ENCODE measurements at regions not wholly inside any gene's neighbourhood (a gene's known extent, or its start where the extent isn't known, plus 50 kb on each side); places are given as distances from the start of the nearest gene placed in this dataset.

GRCh38 chrX:1102786-1103185 lies 109.7 kb downstream of the CRLF2 start:
- Histone ChIP-seq H2BK120ac (replicated peaks; ENCODE audit: low read depth, low read length) (no peak overlapping the region), H3K18ac (ENCODE audit: extremely low read depth, low read length) (no peak overlapping the region), H3K9me3 (ENCODE audit: insufficient read depth in 2 of 2, low read depth in 1 of 2, low read length in 1 of 2) (no peaks in the 10 kb centered on the region; a peak in 1 of 4 replicates), H4K5ac (ENCODE audit: insufficient read length, low read depth, low read length) (no peak overlapping the region), H4K91ac (replicated peaks; ENCODE audit: insufficient read length, low read length) (peak overlapping the region; percentile 55), H3K14ac (ENCODE audit: insufficient read length) (no peak overlapping the region), H3K23me2 (ENCODE audit: low read depth, low read length) (peaks cover 10% of the 10 kb centered on the region; the same call in 1 of the 2 replicates), H3K4ac (replicated peaks; ENCODE audit: insufficient read length, low read depth, low read length) (no peak overlapping the region), H3K27ac (ENCODE audit: low read depth, low read length) (no peak overlapping the region), H4K20me1 (replicated peaks in 1 of 2; ENCODE audit: control insufficient read depth in 1 of 2, insufficient read depth in 2 of 2, low read length in 2 of 2) (no peaks in the 10 kb centered on the region), H3K79me1 (ENCODE audit: low read depth, low read length) (no peaks in the 10 kb centered on the region), H2BK5ac (ENCODE audit: low read depth, low read length) (no peak overlapping the region), H3K4me3 (ENCODE audit: extremely low read depth in 1 of 4, insufficient read depth in 2 of 4, low read depth in 3 of 4, low read length in 4 of 4) (no peak overlapping the region), H3K4me1 (replicated peaks in 1 of 4; ENCODE audit: control insufficient read depth in 3 of 4, insufficient read depth in 4 of 4, low read length in 3 of 4) (peaks cover 0 to 7% (median 2%) of the 10 kb centered on the region in 4 experiments; a peak in 3 of 7 replicates), H2AFZ (ENCODE audit: low read length) (no peak overlapping the region), H2BK20ac (ENCODE audit: low read length) (no peak overlapping the region), H3K56ac (replicated peaks; ENCODE audit: insufficient read length, low read depth, low read length) (no peak overlapping the region), H2BK15ac (ENCODE audit: low read length) (peak overlapping the region; percentile 99), H3K23ac (ENCODE audit: insufficient read length) (no peak overlapping the region), H3K27me3 (replicated peaks in 1 of 4; ENCODE audit: control insufficient read depth in 3 of 4, extremely low read depth in 1 of 4, insufficient read depth in 3 of 4, low read length in 3 of 4) (peaks cover 0 to 2% (median 0%) of the 10 kb centered on the region in 4 experiments; a peak in 2 of 7 replicates), H3K79me2 (ENCODE audit: control insufficient read depth in 1 of 2, insufficient read depth in 2 of 2, low read length in 2 of 2) (no peaks in the 10 kb centered on the region), H3K36me3 (ENCODE audit: control insufficient read depth in 2 of 4, insufficient read depth in 4 of 4, low read length in 3 of 4) (no peaks in the 10 kb centered on the region), H2BK12ac (ENCODE audit: low read depth, low read length) (peak overlapping the region; percentile 21; the same call in 1 of the 2 replicates), H2AK5ac (ENCODE audit: low read depth, low read length) (0 out of 2 replicates have a peak overlapping the region, but pooled peaks have one; percentile 45), H3K9ac (replicated peaks in 1 of 4; ENCODE audit: extremely low read depth in 1 of 4, low read depth in 3 of 4, low read length in 3 of 4) (no peak overlapping the region), H4K8ac (ENCODE audit: extremely low read depth, insufficient read depth, low read length) (no peak overlapping the region; the same call in 1 of the 2 replicates), H3K4me2 (ENCODE audit: insufficient read depth in 1 of 2, low read depth in 2 of 2, low read length in 2 of 2) (no peak overlapping the region)
- WGBS, 2 experiments (ENCODE audit: extremely low coverage in 1 of 2, insufficient coverage in 1 of 2, insufficient read length in 1 of 2, insufficient replicate concordance in 2 of 2, low coverage in 1 of 2, low lambda C conversion rate in 2 of 2, missing lambda C conversion rate in 1 of 2) = 74% methylated on average over 3 of the region's 3 CpGs; no CpG with 5 or more reads in 1 of the 2 experiments
- DNase-seq (ENCODE audit: low read depth in 1 of 2, low spot score in 2 of 2) (no peak), FAIRE-seq (no peak)
- ChIA-PET CTCF (ENCODE audit: partially characterized antibody) (no interaction called here), POLR2A (ENCODE audit: partially characterized antibody) (no interaction called here)
- no peak for TF ChIP-seq KDM4A (IDR thresholded peaks at IDR 0.05; ENCODE audit: low read depth, low read length, severe bottlenecking)
- TF ChIP-seq EZH2 (IDR thresholded peaks at IDR 0.05; ENCODE audit: low read depth, low read length, severe bottlenecking) = no peak
- TF ChIP-seq TAF1 (IDR thresholded peaks at IDR 0.05; ENCODE audit: low read depth, low read length) = no peak
- TF ChIP-seq POLR2AphosphoS5 (IDR thresholded peaks at IDR 0.05; ENCODE audit: low read depth, low read length) = no peak
- TF ChIP-seq E2F6 (IDR thresholded peaks at IDR 0.05) = no peak
- no peak for TF ChIP-seq POU5F1 (IDR thresholded peaks at IDR 0.05; ENCODE audit: low read depth, low read length)
- TF ChIP-seq HDAC2 (IDR thresholded peaks at IDR 0.05; ENCODE audit: borderline replicate concordance in 1 of 2, low read depth in 2 of 2, low read length in 2 of 2) = no peak
- TF ChIP-seq ATF3 (IDR thresholded peaks at IDR 0.05; ENCODE audit: insufficient read depth, low read depth, low read length) = no peak
- TF ChIP-seq POLR2A (IDR thresholded peaks at IDR 0.05; ENCODE audit: control extremely low read depth in 1 of 2, low read depth in 2 of 2, low read length in 2 of 2) = no peak

Data from H1 (cell line).